Activated naive CD8-positive, alpha-beta T cell treated with anti-CD3 and anti-CD28 coated beads, Interleukin-2, amount 10 ng/mL, durations not matched to agents 7 days and 5 days (primary cell): ENCODE measurements at regions not wholly inside any gene's neighbourhood (a gene's known extent, or its start where the extent isn't known, plus 50 kb on each side); places are given as distances from the start of the nearest gene placed in this dataset.

ENCODE experiments used
- ATAC-seq: fragments of 150-1000 bp; cut with Tn5 transposase; one replicate; pipeline ENCODE4 v1.10.0; 2021; ENCODE audit warnings: low read depth, moderate library complexity
- POLR2A ChIA-PET: fragments of 350-600 bp; sonication (Branson Sonifier 250); formaldehyde crosslinking; loops from one replicate; lab custom pipeline; 2021; ENCODE audit warnings: antibody characterized with exemption; lab: Charles Lee
- DNase-seq: peaks from one replicate; pipeline ENCODE4 v3.0.0; 2021
- H3K27ac Mint-ChIP-seq: one replicate; pipeline ENCODE4 v1.8.0; 2022; ENCODE audit warnings: mild to moderate bottlenecking, mixed read lengths
- H3K27me3 Mint-ChIP-seq: one replicate; pipeline ENCODE4 v1.8.0; 2022; ENCODE audit warnings: mild to moderate bottlenecking, moderate library complexity, mixed read lengths
- H3K36me3 Mint-ChIP-seq: one replicate; pipeline ENCODE4 v1.8.0; 2021; ENCODE audit warnings: mild to moderate bottlenecking, mixed read lengths
- H3K4me1 Mint-ChIP-seq: one replicate; pipeline ENCODE4 v1.8.0; 2021; ENCODE audit warnings: mixed read lengths
- H3K4me3 Mint-ChIP-seq: one replicate; pipeline ENCODE4 v1.8.0; 2022; ENCODE audit warnings: mild to moderate bottlenecking, moderate library complexity, mixed read lengths
- H3K9me3 Mint-ChIP-seq: one replicate; pipeline ENCODE4 v1.8.0; 2021; ENCODE audit warnings: mixed read lengths

DNA sequence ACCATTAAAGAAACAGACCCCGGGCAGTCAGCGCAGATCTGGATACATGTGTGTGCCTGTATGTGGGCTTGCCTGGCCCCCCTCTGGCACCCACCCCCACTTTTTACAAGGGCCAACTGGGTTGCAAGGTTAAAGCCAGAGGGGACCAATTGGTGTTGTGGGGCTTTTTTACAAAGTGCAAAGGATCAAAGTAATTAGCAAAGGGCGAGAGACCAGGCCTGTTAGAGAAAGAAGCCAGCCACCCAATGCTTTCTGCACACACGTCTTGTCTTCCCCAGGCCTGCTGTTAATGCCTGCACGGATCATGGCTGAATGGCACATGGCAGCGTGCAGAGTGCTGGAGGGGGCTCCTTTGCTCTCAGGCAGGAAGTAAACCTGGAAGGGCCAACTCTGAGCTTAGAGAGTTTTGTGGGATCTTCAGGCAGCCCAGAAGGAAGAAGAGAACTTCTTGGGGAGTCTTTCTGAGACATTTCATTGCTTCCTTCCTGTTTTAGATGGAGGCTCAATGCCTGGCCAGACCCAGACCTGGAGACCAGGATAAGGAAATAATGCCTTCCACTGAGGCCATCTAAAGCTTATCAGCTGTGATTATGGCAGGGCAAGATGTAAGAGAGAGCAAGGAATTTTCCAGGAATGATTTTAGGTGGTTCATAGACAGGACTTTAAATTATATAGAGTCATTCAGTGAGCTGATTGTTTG lies 523.4 kb upstream of the TBX3 start:
- Mint-ChIP-seq H3K27me3 (no peaks in the 10 kb centered on the region), H3K4me3 (no peak overlapping the region), H3K36me3 (no peaks in the 10 kb centered on the region), H3K4me1 (no peaks in the 10 kb centered on the region), H3K27ac (no peak overlapping the region), H3K9me3 (no peaks in the 10 kb centered on the region)
- no peak for ATAC-seq
- POLR2A ChIA-PET, result no interaction called here
- no peak for DNase-seq

DNA sequence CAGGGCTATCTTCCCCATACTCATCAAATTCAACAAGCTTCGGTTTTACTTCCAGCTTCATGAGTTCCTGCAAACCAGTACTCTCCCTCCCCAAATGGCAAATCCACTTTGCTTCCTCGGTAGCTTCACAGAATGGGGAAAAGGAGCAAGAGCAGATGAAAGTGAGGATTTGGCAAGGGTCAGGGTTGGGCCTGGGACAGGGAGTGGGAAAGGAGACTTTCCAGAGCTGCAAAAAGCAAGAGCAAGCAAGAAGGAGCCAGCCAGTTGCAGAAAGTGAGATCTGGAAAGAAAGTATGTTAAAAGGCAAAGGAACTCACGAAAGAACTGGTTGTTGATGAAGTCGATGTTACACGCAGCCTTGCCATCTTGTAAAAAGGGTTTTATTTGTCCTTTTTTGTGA lies 522.8 kb upstream of the TBX3 start:
- no peaks in the 10 kb centered on the region for H3K4me1 Mint-ChIP-seq
- no peak for ATAC-seq
- no peaks in the 10 kb centered on the region for H3K9me3 Mint-ChIP-seq
- POLR2A ChIA-PET, result no interaction called here
- DNase-seq, result no peak
- H3K4me3 Mint-ChIP-seq, result no peak overlapping the region
- no peaks in the 10 kb centered on the region for H3K27me3 Mint-ChIP-seq
- H3K27ac Mint-ChIP-seq, result no peak overlapping the region
- no peaks in the 10 kb centered on the region for H3K36me3 Mint-ChIP-seq

DNA sequence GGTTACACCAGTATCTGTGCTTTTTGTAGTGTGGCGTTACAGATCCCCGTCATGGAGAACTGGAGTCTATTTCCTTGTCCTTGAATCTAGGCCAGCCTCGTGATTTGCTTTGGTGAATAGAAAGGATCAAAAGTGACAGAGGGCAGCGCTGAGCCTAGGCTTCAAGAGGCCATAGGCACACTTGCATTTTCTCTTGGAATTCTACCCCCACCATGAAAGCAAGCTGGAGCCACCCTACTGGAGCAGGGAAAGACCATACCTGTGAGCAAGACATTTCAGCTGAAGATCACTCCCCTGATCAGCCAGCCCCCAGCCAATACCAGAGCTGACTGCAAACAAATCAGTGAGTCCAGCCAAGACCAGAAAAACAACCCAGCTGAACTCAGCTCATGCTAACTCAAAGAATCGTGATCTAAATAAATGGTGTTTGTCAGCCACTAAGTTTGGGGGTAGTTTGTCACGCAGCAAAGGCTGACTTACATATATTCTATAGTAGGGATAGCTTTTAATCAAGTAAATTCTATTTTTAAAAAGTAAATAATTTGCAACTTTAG lies 521.9 kb upstream of the TBX3 start:
- Mint-ChIP-seq H3K4me1 (no peaks in the 10 kb centered on the region), H3K27me3 (no peaks in the 10 kb centered on the region), H3K4me3 (no peak overlapping the region), H3K9me3 (no peaks in the 10 kb centered on the region), H3K36me3 (no peaks in the 10 kb centered on the region), H3K27ac (no peak overlapping the region)
- POLR2A ChIA-PET, result no interaction called here
- no peak for ATAC-seq
- DNase-seq, result no peak

DNA sequence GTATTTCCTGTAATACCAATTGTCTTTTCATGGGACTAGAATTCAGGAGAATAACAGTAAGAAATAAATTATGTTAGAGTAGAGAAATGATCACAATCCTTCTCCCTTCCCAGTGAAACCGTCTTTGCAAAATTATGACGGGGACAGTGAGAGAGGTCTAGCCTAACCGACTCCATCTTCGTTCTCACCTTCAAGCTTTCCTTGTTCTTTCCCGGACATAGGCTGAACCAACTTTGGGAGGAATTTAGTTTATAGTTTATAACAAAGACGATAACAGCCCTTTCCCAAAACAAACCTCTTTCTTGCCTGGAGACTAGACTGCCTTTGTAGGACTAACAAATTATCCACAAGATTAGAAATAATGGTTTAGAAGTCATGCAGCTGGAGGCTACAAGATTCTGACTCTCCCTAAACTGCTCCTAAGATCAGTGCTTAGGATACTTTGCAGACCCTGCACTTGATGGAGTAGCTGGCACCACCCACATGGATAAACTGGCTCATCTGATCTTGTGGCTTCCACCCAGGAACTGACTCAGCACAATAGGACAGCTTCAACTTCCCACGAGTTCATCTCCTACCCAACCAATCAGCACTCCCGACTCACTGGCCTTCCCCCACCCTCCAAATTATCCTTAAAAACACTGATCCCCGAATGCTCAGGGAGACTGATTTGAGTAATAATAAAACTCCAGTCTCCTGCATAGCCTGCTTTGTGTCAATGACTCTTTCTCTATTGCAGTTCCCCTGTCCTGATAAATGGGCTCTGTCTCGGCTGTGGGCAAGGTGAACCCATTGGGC lies 521.2 kb upstream of the TBX3 start:
- Mint-ChIP-seq H3K27ac (no peak overlapping the region), H3K4me1 (no peaks in the 10 kb centered on the region), H3K36me3 (no peaks in the 10 kb centered on the region), H3K27me3 (no peaks in the 10 kb centered on the region), H3K9me3 (no peaks in the 10 kb centered on the region), H3K4me3 (no peak overlapping the region)
- POLR2A ChIA-PET, result no interaction called here
- DNase-seq (no peak), ATAC-seq (no peak)

DNA sequence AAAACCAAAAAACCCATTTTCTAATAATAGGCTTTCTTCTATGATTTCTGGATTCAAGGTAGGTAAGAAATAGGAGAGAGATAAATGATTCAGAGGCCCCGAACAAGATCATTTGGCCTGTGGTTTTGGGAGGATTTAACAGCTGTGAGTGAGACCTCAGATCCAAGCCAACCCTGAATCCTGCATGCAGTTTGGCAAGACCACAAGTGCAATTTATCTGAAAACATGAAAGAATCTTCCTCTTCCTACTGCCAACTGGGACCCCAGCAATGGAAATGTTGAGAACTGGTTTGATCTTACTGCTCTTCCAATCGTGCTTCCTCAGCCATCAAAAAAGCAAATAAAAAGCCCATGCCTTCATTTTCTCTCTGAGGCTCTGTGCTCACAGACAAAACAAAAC lies 519.7 kb upstream of the TBX3 start:
- Mint-ChIP-seq H3K36me3 (no peaks in the 10 kb centered on the region), H3K4me3 (no peak overlapping the region), H3K27ac (no peak overlapping the region), H3K9me3 (peaks cover under 1% of the 10 kb centered on the region), H3K4me1 (no peaks in the 10 kb centered on the region), H3K27me3 (no peaks in the 10 kb centered on the region)
- no peak for ATAC-seq
- POLR2A ChIA-PET, result no interaction called here
- no peak for DNase-seq

DNA sequence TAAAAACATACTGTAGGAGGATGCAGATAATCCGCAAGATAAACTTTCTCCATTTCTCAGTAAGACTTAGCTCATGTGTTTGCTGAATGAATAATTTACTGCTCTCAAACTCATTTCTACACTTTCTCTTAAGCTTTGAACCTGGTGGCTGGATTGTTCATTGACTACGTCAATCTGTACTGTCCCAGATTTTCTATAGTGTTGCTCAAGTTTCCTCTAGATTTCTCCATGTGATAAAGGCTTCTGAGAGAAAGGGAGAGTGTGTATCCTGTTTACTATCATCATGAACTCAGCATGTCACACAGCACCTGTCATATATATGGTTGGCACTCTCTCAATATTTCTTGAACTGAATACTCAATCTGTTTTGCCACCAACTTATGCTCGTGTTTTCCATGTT lies 518.0 kb upstream of the TBX3 start:
- ATAC-seq (no peak), DNase-seq (no peak)
- H3K27me3 Mint-ChIP-seq, result no peaks in the 10 kb centered on the region
- POLR2A ChIA-PET, result no interaction called here
- no peaks in the 10 kb centered on the region for H3K4me1 Mint-ChIP-seq
- H3K9me3 Mint-ChIP-seq, result peaks cover 5% of the 10 kb centered on the region
- no peaks in the 10 kb centered on the region for H3K36me3 Mint-ChIP-seq
- H3K27ac Mint-ChIP-seq, result no peak overlapping the region
- H3K4me3 Mint-ChIP-seq, result no peak overlapping the region

DNA sequence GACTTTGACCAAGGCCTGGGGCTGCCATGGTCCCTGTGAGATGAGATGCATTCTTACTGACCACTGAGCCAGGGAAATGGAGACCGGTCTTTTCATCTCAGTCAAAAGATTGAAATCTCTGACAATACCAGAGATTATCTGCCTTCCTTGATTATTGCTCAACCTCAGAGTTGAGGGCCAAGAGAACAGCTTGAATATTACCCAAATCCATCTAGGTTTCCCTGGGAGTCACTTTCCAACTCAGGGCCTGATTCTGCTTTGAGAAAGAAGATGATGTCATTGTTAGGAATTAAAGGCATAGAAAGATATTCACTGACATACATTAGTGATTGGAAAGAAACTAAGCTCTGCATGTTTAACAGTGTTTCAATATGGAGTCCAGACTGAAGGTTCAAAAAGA lies 515.9 kb upstream of the TBX3 start:
- POLR2A ChIA-PET, result no interaction called here
- peaks cover 5% of the 10 kb centered on the region for H3K9me3 Mint-ChIP-seq
- H3K4me1 Mint-ChIP-seq, result no peaks in the 10 kb centered on the region

DNA sequence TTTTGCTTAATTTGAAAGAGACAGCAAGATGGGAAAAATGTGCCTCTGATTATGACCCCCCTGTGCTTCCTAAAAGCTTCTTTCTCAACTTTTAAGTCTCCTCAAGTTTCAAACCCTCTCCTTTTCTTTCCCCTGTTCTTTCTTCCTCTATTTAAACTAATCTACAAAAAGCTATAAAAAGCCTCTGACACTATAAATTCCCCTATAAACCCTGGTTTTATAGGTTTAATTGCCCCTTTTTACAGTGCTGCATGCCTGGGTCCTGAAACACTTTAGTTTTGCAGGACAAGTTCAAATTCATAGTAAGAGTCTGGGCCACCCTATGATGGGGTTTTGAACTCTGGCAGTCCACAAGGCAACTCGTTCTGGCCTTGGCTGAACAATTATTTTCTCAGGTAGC lies 510.9 kb upstream of the TBX3 start:
- POLR2A ChIA-PET, result no interaction called here
- H3K36me3 Mint-ChIP-seq, result no peaks in the 10 kb centered on the region
- H3K4me1 Mint-ChIP-seq, result no peaks in the 10 kb centered on the region
- H3K27me3 Mint-ChIP-seq, result no peaks in the 10 kb centered on the region
- DNase-seq (no peak), ATAC-seq (no peak)
- H3K27ac Mint-ChIP-seq, result no peak overlapping the region
- peaks cover 8% of the 10 kb centered on the region for H3K9me3 Mint-ChIP-seq
- H3K4me3 Mint-ChIP-seq, result no peak overlapping the region

More for the DNA sequence above, 515.9 kb upstream of the TBX3 start:
- H3K4me3 Mint-ChIP-seq, result no peak overlapping the region
- no peak overlapping the region for H3K27ac Mint-ChIP-seq
- DNase-seq (no peak), ATAC-seq (no peak)
- H3K27me3 Mint-ChIP-seq, result no peaks in the 10 kb centered on the region
- H3K36me3 Mint-ChIP-seq, result no peaks in the 10 kb centered on the region

DNA sequence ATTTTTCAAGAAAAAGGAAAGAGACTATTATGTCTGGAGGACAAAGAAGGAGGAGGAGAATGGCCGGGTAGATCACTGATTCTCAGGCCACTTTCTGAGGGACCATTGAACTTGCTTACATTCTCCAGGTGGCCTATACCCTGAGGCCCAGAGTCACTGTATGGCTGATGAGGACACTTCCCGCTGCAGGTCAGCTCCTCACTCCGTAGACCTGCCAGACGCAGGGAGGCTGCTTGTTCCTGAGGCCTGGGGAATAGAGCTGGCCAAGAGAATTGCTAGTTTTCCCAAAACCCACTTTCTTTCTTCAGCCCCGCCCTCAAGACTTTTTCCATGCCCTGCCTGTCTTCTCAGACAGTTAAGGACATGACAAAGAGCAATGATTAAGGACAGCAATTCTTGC lies 510.5 kb upstream of the TBX3 start:
- no peak for DNase-seq
- no peak overlapping the region for H3K27ac Mint-ChIP-seq
- H3K27me3 Mint-ChIP-seq, result no peaks in the 10 kb centered on the region
- H3K9me3 Mint-ChIP-seq, result peaks cover 8% of the 10 kb centered on the region
- no peaks in the 10 kb centered on the region for H3K36me3 Mint-ChIP-seq
- no peaks in the 10 kb centered on the region for H3K4me1 Mint-ChIP-seq
- no peak for ATAC-seq
- no peak overlapping the region for H3K4me3 Mint-ChIP-seq
- POLR2A ChIA-PET, result no interaction called here

DNA sequence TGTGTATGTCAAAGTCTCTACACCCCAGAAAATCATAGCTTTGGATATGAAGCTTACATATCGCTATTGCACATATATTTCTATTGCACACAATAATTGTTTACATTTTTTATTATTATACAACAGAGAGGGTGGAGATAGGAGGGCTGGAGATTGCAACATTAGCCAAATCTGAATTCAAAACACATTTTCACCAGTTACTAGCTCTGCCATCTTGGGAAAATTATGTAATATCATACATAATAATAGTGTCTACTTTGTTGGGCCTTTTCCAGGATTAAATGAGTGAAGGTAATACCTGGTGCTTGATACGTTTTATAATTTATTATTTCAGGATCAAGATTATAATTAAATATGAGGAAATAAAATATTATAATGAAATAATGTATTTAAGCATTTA lies 507.4 kb upstream of the TBX3 start:
- POLR2A ChIA-PET, result no interaction called here
- no peak overlapping the region for H3K27ac Mint-ChIP-seq
- no peaks in the 10 kb centered on the region for H3K4me1 Mint-ChIP-seq
- H3K27me3 Mint-ChIP-seq, result no peaks in the 10 kb centered on the region
- DNase-seq (no peak), ATAC-seq (no peak)
- no peak overlapping the region for H3K4me3 Mint-ChIP-seq
- peaks cover 3% of the 10 kb centered on the region for H3K9me3 Mint-ChIP-seq
- H3K36me3 Mint-ChIP-seq, result no peaks in the 10 kb centered on the region

DNA sequence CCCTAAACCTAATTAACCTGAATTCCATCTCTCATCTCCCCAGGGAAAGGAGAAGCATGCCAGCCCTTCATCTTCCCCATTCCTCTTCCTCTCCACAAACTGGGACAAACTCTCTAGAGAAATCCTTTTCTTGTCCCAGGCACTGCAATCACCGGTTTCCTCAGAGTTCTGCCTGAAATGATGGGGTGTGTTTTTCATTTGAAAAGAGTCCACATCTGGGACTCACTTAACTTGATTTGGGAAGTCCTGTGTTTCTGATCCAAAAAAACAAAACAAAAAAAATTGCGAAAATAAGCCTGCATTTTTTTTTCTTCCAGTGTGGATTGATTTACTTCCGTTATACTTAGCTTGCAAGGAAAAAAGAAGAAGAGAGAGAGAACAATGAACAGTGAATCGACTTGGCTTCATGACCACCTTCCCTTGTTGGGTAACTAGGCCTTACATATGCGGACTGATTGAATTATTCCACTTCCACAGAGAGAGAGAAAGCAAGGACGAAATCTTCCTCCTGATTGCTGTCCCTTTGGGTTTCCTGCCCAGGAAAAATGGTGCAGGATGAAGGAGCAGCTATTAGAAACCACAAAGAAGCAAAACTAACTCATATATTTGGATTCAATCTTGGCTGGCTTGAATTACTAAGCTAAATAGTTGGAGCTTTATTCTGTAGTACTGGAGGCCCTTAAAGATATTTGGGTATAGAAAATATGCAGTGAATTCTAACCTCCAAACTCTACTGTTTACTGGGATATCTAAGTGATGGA lies 506.2 kb upstream of the TBX3 start:
- ATAC-seq, result no peak
- H3K4me3 Mint-ChIP-seq, result no peak overlapping the region
- H3K27ac Mint-ChIP-seq, result no peak overlapping the region
- DNase-seq, result no peak
- H3K36me3 Mint-ChIP-seq, result no peaks in the 10 kb centered on the region
- H3K4me1 Mint-ChIP-seq, result no peaks in the 10 kb centered on the region
- peaks cover 6% of the 10 kb centered on the region for H3K9me3 Mint-ChIP-seq
- H3K27me3 Mint-ChIP-seq, result no peaks in the 10 kb centered on the region
- POLR2A ChIA-PET, result no interaction called here

DNA sequence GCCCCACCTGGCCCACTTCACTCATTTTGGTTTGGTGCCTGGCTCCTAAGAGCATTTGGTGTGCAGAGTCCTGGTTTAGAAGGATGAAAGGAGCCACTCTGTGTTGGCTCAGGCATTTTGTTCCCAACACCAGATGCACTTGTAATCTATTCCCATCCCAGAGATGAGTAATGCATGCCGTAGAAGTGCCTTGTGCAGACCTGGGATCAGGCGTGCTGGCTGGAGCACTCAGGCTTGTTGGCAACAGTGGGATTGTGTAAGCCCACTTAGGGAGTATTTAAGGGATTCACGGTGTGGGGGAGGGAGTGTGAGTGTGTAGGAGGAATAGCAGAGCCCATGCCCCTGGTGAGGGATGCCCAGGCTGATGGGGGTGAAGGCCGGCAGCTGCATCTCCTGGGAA lies 501.5 kb upstream of the TBX3 start:
- POLR2A ChIA-PET, result no interaction called here
- Mint-ChIP-seq H3K4me1 (no peaks in the 10 kb centered on the region), H3K27ac (no peak overlapping the region), H3K4me3 (no peak overlapping the region), H3K9me3 (peaks cover 5% of the 10 kb centered on the region), H3K36me3 (no peaks in the 10 kb centered on the region), H3K27me3 (no peaks in the 10 kb centered on the region)
- DNase-seq (no peak), ATAC-seq (no peak)

DNA sequence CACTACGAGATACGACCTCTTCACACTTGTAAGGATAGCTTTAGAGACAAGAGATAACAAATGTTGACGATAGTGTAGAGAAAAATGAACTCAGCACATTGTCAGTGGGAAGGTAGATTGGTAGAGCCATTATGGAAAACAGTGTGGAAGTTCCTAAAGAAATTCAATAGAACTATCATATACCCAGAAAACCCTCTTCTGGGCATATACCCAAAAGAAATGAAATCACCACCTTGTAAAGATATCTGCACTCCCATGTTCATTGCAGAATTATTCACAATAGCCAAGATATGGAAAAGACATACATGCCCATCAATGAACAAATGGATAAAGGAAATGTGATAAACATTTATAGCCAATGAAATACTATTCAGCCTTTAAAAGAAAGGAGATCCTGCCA lies 499.8 kb upstream of the TBX3 start:
- Mint-ChIP-seq H3K27ac (no peak overlapping the region), H3K36me3 (no peaks in the 10 kb centered on the region), H3K9me3 (peaks cover 5% of the 10 kb centered on the region), H3K4me3 (no peak overlapping the region), H3K27me3 (no peaks in the 10 kb centered on the region), H3K4me1 (no peaks in the 10 kb centered on the region)
- POLR2A ChIA-PET, result no interaction called here
- no peak for DNase-seq
- ATAC-seq, result no peak
